Kidney epithelial cell (primary cell): ENCODE measurements at regions not wholly inside any gene's neighbourhood (a gene's known extent, or its start where the extent isn't known, plus 50 kb on each side); places are given as distances from the start of the nearest gene placed in this dataset.
"Not testable (repeated sequence)": the region's sequence is repeated elsewhere in the genome, so short reads cannot be mapped to it uniquely, and the experiment has no call there.

Experiments
- DNase-seq: peaks from one replicate; pipeline ENCODE4 v3.0.0-alpha.2; 2010; ENCODE audit warnings: low read depth
- H3K27me3 ChIP-seq: 2 replicates; pipeline ENCODE4 v1.6.0; 2011; ENCODE audit warnings: low read length; ENCODE audit not compliant: control insufficient read depth, insufficient read depth
- H3K36me3 ChIP-seq: 2 replicates; pipeline ENCODE4 v1.5.1; 2011; ENCODE audit warnings: low read length; ENCODE audit not compliant: control insufficient read depth, insufficient read depth
- H3K4me3 ChIP-seq: 2 replicates; pipeline ENCODE4 v1.5.1; 2011; ENCODE audit warnings: low read depth, mild to moderate bottlenecking, control low read depth, low read length
- TF ChIP-seq, protein P1 (sequence below): IDR thresholded peaks from 2 replicates; pipeline ENCODE4 v1.5.1; 2011; ENCODE audit warnings: mild to moderate bottlenecking, moderate library complexity, low read length, control low read depth, inconsistent platforms; ENCODE audit not compliant: insufficient read depth, poor library complexity, severe bottlenecking

DNA sequence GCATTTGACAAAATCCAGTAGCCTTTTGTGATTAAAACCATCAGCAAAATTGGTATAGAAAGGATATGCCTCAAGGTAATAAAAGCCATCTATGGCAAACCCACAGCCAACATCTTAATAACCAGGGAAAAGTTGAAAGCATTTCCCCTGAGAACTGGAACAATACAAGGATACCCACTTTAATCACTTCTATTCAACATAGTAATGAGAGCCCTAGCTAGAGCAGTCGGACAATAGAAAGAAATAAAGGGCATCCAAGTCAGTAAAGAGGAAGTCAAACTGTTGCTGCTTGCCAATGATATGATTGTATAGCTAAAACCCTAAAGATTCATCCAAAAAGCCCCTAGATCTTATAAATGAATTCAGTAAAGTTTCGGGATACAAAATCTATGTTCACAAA lies 1510.3 kb downstream of the PCDH9 start:
- DNase-seq, result no peak
- TF ChIP-seq, protein P1, sequence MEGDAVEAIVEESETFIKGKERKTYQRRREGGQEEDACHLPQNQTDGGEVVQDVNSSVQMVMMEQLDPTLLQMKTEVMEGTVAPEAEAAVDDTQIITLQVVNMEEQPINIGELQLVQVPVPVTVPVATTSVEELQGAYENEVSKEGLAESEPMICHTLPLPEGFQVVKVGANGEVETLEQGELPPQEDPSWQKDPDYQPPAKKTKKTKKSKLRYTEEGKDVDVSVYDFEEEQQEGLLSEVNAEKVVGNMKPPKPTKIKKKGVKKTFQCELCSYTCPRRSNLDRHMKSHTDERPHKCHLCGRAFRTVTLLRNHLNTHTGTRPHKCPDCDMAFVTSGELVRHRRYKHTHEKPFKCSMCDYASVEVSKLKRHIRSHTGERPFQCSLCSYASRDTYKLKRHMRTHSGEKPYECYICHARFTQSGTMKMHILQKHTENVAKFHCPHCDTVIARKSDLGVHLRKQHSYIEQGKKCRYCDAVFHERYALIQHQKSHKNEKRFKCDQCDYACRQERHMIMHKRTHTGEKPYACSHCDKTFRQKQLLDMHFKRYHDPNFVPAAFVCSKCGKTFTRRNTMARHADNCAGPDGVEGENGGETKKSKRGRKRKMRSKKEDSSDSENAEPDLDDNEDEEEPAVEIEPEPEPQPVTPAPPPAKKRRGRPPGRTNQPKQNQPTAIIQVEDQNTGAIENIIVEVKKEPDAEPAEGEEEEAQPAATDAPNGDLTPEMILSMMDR, result no peak
- no peaks in the 10 kb centered on the region for H3K27me3 ChIP-seq
- H3K36me3 ChIP-seq, result no peaks in the 10 kb centered on the region
- no peak overlapping the region for H3K4me3 ChIP-seq

DNA sequence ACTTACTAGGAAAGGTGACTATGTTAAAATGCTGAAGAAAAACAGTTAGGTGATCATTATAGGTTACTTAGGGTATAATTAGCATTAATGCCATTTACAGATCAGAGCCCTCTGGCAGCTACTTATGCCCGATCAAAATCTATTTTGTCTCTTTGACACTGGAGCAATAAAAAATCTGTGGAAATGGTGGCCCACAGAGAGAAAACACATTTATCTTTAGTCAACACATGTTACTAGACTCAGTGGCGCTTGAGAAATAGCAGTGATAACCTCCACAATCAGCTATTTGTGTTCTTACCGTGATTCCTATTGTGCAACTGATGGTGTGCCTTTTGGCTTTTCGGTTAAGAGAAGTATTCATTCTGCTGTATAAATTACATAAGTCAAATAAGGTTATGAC lies 1519.6 kb downstream of the PCDH9 start:
- DNase-seq, result no peak
- no peak overlapping the region for H3K4me3 ChIP-seq
- TF ChIP-seq, protein P1, result no peak
- no peaks in the 10 kb centered on the region for H3K27me3 ChIP-seq
- no peaks in the 10 kb centered on the region for H3K36me3 ChIP-seq

DNA sequence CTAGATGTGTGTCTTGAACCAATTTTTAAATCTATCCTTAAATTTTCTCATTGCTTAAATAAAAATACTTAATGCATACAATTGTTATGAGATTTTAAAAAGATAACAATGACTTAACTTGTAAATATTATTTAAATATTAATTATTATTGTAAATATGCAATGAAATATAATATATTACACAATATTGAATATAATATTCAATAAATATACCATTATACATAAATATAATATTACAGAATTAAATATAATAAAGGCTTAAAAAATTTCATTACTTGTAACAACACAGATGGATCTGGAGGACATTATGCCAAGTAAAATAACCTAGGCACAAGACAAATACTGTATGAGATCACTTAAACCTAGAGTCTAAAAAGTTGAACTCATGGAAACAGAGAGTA lies 1532.3 kb downstream of the PCDH9 start:
- H3K27me3 ChIP-seq, result no peaks in the 10 kb centered on the region
- TF ChIP-seq, protein P1, result no peak
- no peak for DNase-seq
- no peaks in the 10 kb centered on the region for H3K36me3 ChIP-seq
- no peak overlapping the region for H3K4me3 ChIP-seq

DNA sequence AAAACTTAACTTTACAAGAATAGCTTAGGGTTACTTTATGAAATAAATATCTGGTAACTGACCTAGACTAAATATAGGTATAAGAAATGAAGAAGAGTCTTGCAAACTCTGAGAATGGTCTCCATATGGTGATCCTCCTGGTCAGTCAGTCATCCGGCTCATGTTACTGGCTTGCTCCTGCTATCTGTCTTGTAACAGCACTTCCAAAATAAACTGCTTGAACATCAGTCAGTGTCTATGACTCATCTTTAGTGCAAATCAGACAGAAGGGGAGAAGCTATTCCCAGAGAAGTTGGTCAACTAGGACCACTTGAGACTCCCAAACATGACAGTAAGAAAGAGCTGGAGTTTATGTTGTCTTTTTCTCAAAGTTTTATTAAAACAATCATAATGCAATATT lies 1550.9 kb downstream of the PCDH9 start:
- Histone ChIP-seq H3K27me3 (no peaks in the 10 kb centered on the region), H3K4me3 (no peak overlapping the region), H3K36me3 (no peaks in the 10 kb centered on the region)
- TF ChIP-seq, protein P1, result no peak
- peak; percentile 2 for DNase-seq

DNA sequence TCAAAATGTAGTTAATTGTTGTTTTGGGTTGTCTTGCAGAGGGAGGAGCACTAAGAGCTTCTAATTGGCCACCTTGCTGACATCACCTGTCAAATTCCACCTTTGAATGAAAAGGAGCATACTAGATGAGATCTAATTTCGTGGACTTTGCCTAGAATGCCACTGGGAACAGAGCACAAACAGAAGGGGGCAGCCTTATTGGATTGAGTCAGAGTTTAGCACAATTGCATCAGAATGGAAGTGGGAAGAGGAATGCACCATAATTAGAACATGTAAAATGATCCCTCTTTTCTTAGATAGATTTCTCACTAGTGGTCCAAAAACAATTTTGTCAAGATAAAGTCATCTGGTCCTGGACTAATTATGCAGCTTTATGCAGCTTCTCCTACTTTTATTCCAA lies 1552.2 kb downstream of the PCDH9 start:
- H3K4me3 ChIP-seq, result no peak overlapping the region
- TF ChIP-seq, protein P1, result no peak
- H3K36me3 ChIP-seq, result no peaks in the 10 kb centered on the region
- DNase-seq, result no peak
- no peaks in the 10 kb centered on the region for H3K27me3 ChIP-seq

DNA sequence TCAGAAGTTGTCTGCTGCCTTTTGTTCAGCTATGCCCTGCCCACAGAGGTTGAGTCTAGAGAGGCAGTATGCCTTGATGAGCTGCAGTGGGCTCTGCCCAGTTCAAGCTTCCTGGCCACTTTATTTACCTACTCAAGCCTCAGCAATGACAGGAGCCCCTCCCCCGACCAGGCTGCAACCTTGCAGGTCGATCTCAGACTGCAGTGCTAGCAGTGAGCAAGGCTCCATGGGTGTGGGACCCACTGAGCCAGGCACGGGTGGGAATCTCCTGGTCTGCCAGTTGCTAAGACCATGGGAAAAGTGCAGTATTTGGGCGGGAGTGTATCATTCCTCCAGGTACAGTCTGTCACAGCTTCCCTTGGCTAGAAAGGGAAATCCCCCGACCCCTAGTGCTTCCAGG lies 1554.8 kb downstream of the PCDH9 start:
- H3K27me3 ChIP-seq, H3K4me3 ChIP-seq, H3K36me3 ChIP-seq, DNase-seq: not testable (repeated sequence)
